ENCODE measurements at regions not wholly inside any gene's neighbourhood (a gene's known extent, or its start where the extent isn't known, plus 50 kb on each side); places are given as distances from the start of the nearest gene placed in this dataset.

DNA sequence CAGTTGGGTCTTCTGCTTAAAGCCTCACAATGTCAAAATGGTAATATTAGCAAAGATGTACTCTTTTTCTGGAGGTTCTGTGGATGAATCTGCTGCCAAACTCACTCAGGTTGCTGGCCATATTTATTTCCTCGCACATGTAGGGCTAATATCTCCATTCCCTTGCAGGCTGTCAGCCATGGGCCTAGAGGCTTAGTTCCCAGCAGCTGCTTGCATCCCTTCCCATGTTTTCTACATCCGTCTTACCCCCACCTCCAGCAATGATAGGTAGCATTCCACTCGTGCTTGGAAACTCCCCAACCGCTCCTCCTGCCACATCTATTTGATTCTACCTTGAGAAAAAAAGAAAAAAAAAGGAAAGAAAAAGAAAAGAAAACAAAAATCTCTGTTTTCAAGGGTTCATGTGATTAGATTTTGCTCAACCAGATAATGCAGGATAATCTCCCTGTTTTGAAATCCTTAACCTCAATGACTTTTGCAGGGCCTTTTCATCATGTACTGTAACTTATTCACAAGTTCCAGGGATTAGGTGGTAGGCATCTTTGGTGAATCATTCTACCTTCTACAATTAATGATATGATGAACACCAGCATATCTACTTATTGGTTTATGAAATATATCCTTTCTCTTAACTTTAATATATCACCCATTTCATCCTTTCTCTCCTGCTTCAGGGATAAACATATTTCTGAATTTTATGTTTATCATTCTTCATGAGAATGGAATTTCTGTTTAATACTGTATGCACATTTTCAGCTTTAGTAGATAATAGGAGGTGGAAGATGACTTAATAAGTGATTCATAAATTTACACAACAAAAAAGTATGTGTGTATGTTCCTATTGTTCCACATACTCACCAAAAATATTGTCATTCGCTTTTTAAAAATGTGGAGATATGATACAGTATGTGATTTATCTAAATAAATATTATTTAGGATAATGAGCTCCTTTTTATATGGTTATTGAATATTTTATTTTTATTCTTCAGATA lies 931.9 kb downstream of the SLITRK5 start:
- DNase-seq, result no peak

DNA sequence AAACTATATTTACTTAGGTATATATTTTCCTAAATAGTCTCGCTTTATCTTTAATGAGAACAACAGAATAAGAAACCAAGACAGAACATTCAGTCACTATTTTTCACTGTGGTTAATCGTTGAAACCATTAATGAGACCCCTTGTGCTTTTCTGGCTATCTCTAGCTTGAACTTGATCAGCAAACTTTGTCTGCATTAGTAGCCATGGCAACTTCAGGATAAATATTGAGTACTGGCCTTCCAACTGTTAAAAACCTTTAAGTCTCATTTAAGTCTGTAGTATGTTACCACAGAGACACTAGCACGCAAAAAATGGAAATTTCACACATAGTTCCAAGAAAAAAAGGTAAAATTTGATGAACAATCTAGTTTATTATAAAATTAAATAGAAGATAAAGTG lies 946.0 kb downstream of the SLITRK5 start:
- DNase-seq, result peak; percentile 35

DNA sequence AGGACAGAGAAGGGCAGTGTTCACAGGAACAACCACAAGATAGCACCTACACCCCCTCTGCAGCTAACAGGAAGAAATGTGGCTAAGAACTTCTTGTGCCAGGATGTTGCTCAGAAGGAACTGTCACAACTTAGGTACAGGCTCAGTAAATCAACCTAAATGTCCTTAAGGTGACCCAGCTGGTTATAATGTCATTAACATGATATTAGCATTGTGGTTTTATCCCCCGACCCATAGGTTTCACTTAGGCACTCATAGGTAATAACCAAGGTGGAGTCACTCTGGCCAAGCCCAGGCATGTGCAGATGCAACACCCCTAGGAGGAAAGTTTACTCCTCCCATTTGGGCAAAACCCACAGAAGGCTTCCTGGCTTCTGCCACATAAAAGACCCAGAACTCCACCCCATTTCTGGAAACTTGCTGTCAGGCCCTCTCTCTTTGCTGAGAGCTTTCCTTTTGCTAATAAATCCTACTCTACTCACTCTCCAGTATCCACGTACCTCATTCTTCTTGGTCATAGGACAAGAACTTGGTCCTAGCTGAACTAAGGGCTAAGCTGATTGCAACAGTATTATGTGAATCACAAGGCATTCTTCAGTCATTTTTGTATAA lies 951.3 kb downstream of the SLITRK5 start:
- no peak for DNase-seq

DNA sequence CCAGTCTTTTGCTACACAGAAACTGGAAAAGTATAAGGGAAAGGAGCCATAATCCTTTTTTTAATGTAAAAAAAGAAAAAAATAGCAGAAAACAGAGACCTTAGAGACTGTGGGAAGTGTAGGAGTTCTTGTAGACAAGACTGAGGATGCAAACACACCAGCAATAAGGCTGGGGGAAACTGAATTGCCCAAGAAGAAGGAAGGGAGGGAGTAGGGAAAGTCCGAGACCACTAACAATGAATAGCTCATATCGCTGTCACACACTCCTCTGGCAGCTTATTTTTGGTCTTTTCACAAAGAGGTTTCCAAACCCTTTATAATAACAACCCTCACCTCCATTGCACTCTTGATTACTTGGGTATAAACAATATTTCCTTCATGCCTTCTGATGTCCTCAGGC lies 952.0 kb downstream of the SLITRK5 start:
- DNase-seq, result no peak

DNA sequence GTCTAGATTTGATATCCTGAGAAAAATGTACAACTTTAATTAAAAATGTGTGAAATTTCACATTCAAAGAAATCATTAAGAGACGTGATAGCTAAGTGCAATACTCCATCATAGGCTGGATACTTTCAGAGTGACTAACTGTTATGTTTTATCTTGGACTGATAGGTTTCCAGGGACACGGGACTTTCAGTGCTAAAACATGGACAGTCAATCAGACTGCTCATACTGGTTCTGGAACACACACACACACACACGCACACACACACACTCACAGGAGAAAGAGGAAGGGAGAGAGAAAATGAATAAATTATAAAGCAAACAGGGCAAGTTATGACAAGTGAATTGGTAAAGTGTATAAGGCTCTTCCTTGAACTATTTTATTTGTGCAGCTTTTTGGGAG lies 955.9 kb downstream of the SLITRK5 start:
- no peak for DNase-seq

DNA sequence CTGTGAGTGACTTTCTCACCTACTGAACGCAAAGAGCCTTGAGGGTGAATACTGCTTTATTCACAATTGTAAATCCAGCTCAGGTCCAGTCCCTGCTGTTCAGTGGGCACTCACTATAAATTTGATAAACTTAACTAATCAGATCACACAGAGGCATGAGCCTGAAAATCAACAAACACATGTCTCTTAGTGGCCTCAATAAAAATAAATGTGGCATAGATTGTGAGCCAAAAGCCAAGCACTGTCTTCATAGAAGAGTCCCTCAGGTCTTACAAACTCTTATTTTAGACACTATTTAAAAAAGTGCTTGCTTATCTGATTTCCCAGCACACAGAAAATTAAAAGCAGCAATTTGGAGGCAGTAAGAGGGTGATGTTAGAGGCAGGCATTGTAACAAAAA lies 957.7 kb downstream of the SLITRK5 start:
- DNase-seq, result no peak

DNA sequence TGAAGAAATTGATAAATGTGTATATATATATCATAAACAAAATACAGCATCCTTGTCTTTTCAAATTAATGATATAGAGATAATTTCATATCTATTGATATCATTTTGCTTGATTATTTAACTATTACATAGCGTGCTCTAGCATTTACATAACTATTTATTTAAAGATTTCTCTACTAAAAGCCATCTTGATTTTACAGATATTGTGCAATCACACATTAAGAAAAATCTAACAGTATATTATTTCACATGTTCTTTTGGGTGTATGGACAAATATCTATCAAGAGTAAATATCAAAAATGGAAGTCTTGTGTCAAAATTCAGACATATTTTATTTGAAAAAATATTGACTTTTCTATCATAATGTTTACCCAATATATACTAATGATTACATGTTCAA lies 966.8 kb downstream of the SLITRK5 start:
- no peak for DNase-seq

DNA sequence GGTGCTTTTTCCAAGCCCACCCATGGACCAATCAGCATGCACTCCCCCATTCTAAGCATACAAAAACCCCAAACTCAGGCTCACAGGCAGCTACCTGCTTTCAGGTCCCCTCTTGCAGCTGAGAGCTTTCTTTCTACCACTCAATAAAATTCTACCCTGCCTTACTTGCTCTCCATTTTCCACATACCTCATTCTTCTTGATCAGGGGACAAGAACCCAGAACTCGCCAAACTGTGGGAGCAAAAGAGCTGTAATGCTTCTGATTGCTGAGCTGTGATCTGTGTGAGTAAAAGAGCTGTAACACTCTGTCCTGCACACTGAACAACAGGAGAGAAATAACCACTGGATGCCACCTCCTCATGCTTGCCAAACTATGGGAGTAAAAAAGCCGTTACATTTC lies 972.1 kb downstream of the SLITRK5 start:
- no peak for DNase-seq

DNA sequence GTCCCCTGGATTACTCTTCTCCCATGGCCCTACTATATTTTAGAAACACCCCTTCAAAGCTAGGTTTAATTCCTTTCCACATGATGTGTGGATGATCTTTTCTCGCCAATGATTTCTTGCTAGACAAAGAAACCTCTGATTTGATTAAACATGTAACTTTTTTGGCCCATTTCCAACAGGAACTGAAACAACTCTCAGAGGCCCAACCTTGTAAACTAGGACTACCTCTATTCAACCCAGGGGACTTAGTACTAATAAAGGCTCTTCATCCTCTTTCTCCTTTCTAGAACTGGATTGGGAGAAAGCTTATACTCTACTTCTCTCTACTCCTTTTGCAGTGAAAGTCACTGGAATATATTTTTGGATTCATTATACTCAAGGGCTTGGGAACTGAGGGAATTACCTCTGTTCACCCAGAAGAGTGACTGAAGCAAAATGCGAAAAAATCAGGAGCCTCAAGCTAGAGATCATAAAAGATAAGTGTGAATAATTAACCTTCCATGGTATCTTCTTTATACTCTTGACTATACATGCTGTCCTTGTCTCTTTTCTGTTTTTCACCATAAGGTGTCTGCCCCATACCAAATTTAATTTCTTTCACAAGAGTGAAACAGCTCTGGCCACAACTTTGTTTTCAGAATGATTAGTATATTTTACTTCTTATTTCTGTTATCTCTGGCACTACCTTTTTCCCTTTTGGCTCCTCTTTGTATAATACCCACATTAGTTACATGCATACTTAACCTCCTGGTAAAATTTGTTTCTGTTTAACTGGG lies 977.6 kb downstream of the SLITRK5 start:
- DNase-seq, result no peak

DNA sequence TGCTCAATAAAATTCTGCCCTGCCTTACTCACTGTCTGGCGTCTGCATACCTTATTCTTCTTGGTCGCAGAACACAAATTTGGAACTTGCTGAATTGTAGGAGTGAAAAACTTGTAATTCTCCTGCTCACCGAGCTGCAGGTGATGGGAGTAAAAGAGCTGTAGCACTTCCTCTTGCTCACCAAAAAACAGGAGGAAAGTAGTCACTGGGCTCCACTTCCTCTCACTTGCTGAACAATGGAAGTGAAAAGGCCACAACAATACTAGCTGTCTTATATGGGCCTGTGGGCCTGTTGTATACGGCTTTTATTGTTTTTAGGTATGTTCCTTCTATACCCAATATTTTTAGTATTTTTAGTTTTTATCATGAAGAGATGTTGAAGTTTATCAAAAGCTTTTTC lies 978.7 kb downstream of the SLITRK5 start:
- no peak for DNase-seq

DNA sequence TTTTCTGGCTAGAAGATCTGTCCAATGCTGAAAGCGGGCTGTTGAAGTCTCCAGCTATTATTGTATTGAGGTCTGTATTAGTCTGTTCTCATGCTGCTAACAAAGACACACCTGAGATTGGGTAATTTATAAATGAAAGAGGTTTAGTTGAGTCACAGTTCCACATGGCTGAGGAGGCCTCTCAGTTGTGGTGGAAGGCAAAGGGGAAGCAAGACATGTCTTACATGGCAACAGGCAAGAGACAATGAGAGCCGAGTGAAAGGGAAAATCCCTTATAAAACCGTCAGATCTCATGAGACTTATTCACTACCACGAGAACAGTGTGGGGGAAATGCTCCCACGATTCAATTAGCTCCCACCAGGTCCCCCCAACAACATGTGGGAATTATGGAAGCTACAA lies 980.4 kb downstream of the SLITRK5 start:
- DNase-seq, result no peak

DNA sequence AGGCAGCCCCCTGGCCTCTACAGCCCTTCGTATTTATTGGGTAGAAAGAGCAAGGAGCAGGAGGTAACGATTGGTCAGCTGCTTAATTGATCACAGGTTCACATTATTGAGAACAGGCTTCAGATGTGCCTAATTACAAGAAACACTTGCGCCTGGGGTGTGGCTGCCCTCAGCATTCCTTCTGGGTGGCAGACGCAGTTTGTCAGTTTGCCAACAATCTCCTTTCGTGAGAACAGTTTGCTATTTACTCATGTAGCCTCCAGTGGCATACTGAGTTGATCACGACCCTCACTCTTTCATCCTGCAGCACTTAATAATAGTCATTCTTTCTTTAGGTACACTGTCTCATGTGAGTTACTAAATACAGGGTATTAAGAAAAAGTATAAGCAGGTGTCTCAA lies 985.6 kb downstream of the SLITRK5 start:
- peak; percentile 24 for DNase-seq

DNA sequence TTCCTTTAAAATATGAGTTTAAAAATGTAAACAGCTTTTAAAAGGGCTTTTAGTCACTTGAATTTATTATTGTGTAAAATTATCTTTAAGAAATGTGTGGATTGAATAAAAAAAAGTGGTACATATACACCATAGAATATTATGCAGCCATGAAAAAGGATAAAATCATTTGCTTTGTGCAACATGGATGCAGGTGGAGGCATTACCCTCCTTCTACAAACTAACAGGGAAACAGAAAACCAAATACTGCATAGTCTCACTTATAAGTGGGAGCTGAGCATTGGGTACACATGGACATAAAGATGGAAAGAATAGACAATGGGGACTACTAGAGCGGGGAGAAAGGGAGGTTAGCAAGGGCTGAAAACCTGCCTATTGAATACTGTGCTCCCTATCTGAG lies 999.3 kb downstream of the SLITRK5 start:
- no peak for DNase-seq

DNA sequence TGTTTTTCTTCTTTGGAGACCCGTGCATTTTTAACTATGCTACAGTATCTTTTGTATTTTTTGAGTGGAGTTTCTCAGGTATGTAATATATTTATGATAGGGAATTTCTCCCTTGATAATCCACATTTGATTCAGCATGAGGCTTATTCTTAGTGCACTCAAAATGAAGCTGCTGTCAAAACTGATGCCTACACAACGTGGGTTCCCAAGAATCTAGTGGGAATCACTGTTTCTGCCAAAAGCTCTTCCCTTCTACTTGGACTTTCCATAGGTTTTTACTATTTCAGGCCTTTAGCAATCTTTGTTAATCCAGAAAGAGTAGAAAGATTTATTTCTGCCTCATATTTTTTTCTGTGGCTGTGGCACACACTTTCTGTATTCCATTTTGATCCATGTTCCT lies 1003.7 kb downstream of the SLITRK5 start:
- no peak for DNase-seq

DNA sequence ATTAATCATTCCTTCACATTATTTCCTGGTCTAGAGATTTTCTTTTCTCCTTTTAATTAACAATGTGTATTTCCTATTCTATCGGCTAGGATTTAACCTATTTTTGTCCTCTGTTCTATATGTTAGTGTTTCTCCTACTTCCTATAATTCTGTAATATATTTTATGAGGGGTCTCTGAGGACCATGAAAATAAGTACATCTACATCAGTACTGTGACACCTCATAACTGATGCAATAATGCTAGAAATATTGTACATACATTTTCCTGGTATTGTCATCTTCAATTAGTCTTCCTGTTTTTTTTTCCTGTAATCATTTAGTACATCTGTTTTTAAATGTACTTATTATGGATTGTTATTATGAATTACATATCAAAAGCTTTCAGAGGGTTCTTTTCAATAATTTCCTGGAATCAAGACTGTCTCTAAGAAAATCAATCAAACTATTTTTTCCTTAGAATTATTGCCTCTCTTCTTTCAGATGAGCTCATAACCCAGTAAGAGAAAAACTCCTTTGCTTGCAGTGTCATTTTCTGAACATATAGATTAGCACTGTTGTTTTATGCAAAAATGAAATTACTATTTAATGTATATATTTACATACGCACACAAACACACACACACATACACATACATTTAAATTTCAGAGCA lies 1004.3 kb downstream of the SLITRK5 start:
- DNase-seq, result no peak

DNA sequence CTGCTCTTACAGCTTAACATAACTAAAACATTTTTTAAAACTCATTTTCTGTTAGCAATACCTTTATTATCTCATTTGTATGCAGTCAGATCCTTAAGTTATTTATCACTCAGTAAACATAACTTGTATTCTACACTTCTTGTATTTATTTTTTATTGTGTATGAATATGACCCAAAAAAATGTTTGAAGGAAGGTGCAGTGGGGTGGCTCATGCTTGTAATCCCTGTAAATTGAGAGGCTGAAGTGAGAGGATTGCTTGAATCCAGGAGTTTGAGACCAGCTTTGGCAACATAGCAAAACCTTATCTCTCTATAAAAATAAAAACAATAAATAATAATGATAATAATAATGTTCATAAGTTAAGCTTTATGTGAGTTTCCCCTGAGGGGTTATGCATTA lies 1004.8 kb downstream of the SLITRK5 start:
- no peak for DNase-seq

DNA sequence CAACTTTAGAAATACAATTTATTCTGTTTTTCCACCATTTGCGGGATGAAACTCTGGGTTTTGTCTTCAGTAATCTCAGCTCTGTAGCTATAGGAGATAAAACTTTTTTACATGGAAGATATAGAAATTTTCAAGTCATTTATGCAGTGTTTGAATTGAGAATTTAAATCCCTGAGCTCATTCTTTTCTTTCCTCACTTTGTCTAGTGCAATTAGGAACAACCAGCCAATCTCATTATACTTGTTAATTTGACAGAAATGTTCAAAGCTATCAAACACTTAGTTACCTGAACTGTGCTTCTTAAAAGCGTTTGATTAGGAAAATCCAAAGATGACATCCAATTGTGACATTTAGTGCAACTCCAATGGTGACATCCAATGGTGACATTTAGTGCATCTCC lies 1014.3 kb downstream of the SLITRK5 start:
- no peak for DNase-seq

DNA sequence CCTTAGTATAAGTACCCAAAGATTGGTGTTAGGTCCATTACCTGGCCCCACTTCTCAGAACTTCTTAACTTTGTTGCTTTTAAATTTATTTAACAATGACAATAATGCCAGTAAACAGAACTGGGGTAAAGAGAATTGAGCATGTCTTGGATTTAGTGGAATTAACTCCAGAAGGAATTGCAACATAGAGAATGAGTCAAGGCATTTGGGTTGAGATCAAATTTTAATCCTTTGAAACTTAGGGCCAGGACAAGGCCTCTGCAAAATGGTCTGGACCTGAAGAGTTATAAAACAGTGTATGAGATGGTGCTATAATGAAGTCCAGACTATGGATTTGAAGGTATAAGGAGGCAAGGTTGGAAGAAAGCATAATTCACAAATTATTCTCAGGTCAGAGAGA lies 1030.4 kb downstream of the SLITRK5 start:
- DNase-seq, result peak; percentile 5

DNA sequence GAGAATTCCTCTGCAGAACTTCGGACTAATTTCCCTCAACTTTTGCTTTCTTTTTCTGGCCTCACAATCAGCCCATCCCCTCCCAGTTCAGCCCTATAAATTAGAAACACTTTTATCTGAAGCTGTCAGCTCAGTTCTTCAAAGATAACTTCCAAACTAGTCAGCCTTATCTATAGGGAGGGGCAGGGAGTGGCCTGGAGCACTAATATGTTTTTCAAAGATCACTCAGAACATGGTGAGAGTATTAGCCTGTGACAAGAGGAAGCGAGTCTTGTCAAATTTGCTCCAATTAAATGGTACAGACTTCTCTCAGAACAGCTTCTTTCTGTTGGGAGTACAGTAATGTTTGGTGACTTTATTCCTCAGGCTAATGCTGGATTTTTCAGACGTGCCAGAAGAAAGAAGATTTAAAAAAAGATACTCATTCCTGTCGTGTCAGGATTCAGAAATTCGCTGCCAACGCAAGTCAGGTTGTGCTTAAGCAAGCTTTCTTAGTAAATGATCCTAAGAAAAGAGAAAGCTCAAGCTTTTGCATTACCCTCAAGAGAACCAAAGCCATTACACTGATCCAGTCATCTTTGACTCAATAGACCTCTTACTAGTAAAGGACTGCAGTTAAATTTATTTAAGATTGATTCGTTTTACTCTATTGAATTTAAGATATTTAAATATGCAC lies 1033.6 kb downstream of the SLITRK5 start:
- peak; percentile 6 for DNase-seq

DNA sequence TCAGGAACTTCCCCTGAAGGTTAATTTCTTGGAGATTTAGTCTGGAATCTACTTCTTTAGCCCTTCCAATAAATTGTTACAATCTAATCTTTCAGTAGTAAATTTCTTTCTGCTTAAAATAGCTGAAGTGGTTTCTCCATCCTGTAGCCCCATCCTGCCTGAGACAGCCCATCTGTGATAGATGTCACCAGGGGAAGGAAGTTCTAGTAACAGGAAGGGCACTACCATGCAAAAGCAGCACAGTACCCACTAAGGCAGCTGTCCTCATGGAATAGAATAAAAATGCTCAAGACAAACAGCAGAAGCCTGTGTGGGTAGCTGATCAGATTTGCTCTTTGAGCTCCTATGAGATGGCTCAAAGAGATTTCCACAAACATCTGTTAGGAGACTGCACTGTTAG lies 1036.5 kb downstream of the SLITRK5 start:
- DNase-seq, result no peak

DNA sequence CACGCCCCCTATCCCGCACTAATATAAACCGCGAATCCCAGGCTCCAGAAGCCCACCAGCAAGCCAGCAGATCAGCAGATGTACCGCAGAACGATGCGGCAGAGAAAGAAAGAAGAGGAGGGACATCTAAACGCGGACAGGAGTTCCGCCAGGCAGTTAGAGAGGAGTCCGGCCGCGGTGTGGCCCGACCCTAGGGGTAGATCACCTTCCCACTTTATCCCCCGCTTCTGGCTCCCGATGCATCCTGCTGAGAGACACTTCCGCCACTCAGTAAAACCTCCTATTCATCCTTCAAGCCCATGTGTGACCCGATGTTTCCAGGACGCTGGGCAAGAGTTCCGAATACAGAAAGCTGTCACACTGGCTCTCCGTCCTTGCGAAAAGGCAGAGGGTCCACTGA lies 1046.8 kb downstream of the SLITRK5 start:
- DNase-seq, result no peak

DNA sequence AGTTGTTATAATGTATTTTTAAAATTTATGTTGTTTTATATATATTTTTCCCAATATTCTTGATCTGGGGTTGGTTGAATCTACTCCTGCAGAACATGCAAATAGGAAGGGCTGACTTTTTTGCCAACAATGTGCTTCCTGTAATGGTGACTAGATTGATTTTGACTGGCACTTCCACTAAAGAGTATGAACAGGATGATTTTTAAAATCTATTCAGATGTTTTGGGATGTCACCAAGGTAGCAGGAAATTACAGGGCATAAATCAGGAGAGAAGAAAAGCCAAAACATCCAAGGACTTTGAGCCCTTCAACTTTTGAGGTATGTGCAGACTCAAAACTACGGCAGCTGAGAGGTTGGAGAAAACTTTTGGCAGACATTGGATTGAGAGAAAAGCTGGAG lies 1047.6 kb downstream of the SLITRK5 start:
- DNase-seq, result no peak

Data from tongue (tissue), 1 donor.